GM23338 (cell line): ENCODE measurements at regions not wholly inside any gene's neighbourhood (a gene's known extent, or its start where the extent isn't known, plus 50 kb on each side); places are given as distances from the start of the nearest gene placed in this dataset.
"Not testable (repeated sequence)": the region's sequence is repeated elsewhere in the genome, so short reads cannot be mapped to it uniquely, and the experiment has no call there.

ENCODE experiments used
- ATAC-seq: fragments of 200-7000 bp; cut with Tn5 transposase; 3 replicates; pipeline ENCODE4 v1.9.1; 2020
- DNase-seq: peaks from one replicate; pipeline ENCODE4 v3.0.0-alpha.2; 2015; ENCODE audit warnings: low spot score
- H2AFZ ChIP-seq: fragments of 200-600 bp; sonication (generic); 2 replicates; pipeline ENCODE4 v1.8.0; 2016; ENCODE audit warnings: antibody characterized with exemption, mild to moderate bottlenecking, moderate library complexity
- H3F3A ChIP-seq: fragments of 200-600 bp; sonication (generic); replicated peaks from 2 replicates; pipeline ENCODE4 v1.8.0; 2017; ENCODE audit warnings: antibody characterized with exemption, mixed run types, low read depth
- H3K27ac ChIP-seq: fragments of 200-600 bp; sonication (generic); 2 replicates; pipeline ENCODE4 v1.6.1; 2016; ENCODE audit warnings: low read depth
- H3K27me3 ChIP-seq: fragments of 200-600 bp; sonication (generic); 2 replicates; pipeline ENCODE4 v1.8.0; 2016; ENCODE audit warnings: mild to moderate bottlenecking, mixed run types, moderate library complexity; ENCODE audit not compliant: insufficient read depth
- H3K36me3 ChIP-seq: fragments of 200-600 bp; sonication (generic); 2 replicates; pipeline ENCODE4 v1.8.0; 2016; ENCODE audit warnings: mild to moderate bottlenecking; ENCODE audit not compliant: insufficient read depth
- H3K4me1 ChIP-seq: fragments of 200-600 bp; sonication (generic); 2 replicates; pipeline ENCODE4 v1.8.0; 2016; ENCODE audit warnings: mild to moderate bottlenecking, moderate library complexity; ENCODE audit not compliant: insufficient read depth
- H3K4me2 ChIP-seq: fragments of 200-600 bp; sonication (generic); 2 replicates; pipeline ENCODE4 v1.7.1; 2017; ENCODE audit warnings: mixed run types
- H3K4me3 ChIP-seq: fragments of 200-600 bp; sonication (generic); 2 replicates; pipeline ENCODE4 v1.6.1; 2016; ENCODE audit warnings: mixed run types
- H3K79me2 ChIP-seq: fragments of 200-600 bp; sonication (generic); replicated peaks from 2 replicates; pipeline ENCODE4 v1.8.0; 2017; ENCODE audit warnings: mild to moderate bottlenecking; ENCODE audit not compliant: insufficient read depth
- H3K9me2 ChIP-seq: fragments of 200-600 bp; sonication (generic); 2 replicates; pipeline ENCODE4 v1.8.0; 2017; ENCODE audit not compliant: insufficient read depth
- H4K20me1 ChIP-seq: fragments of 200-600 bp; sonication (generic); replicated peaks from 2 replicates; pipeline ENCODE4 v1.8.0; 2017; ENCODE audit warnings: mild to moderate bottlenecking; ENCODE audit not compliant: insufficient read depth
- H3K27ac Mint-ChIP-seq: 2 replicates; pipeline ENCODE4 v1.8.0; 2020; ENCODE audit warnings: inconsistent platforms, mild to moderate bottlenecking, moderate library complexity, mixed read lengths
- H3K27me3 Mint-ChIP-seq: 3 replicates; pipeline ENCODE4 v1.8.0; 2022; ENCODE audit warnings: low read depth, mild to moderate bottlenecking, moderate library complexity, mixed read lengths, inconsistent platforms; ENCODE audit not compliant: insufficient read depth, poor library complexity
- H3K36me3 Mint-ChIP-seq: 3 replicates; pipeline ENCODE4 v1.8.0; 2021; ENCODE audit warnings: low read depth, mild to moderate bottlenecking, inconsistent platforms, moderate library complexity, mixed read lengths
- H3K4me1 Mint-ChIP-seq: 3 replicates; pipeline ENCODE4 v1.8.0; 2020; ENCODE audit warnings: mild to moderate bottlenecking, inconsistent platforms, mixed read lengths
- H3K4me3 Mint-ChIP-seq: 3 replicates; pipeline ENCODE4 v1.8.0; 2021; ENCODE audit warnings: moderate library complexity, mild to moderate bottlenecking, inconsistent platforms, mixed read lengths
- H3K9me3 Mint-ChIP-seq: 3 replicates; pipeline ENCODE4 v1.8.0; 2020; ENCODE audit warnings: moderate library complexity, mild to moderate bottlenecking, inconsistent platforms, mixed read lengths
- JUNB ChIP-seq: IDR thresholded peaks from one replicate; pipeline ENCODE4 v1.6.1; 2016; ENCODE audit warnings: antibody characterized with exemption; ENCODE audit not compliant: unreplicated experiment
- STAT1 ChIP-seq: IDR thresholded peaks from one replicate; pipeline ENCODE4 v1.6.1; 2016; ENCODE audit warnings: antibody characterized with exemption; ENCODE audit not compliant: unreplicated experiment
- TF ChIP-seq, protein P1 (sequence below), 2 experiments: fragments of 200-600 bp in 1 of 2; sonication (generic) in 1 of 2; conservative IDR thresholded peaks; 2 replicates each; pipeline versions ENCODE4 v1.5.1 to v1.6.1; 2016 to 2017; ENCODE audit warnings: antibody characterized with exemption in 2 of 2, low read depth in 2 of 2, mild to moderate bottlenecking in 2 of 2, moderate library complexity in 1 of 2

GRCh38 chr15:96491066-96491699 lies 160.7 kb downstream of the NR2F2 start:
- ATAC-seq, H3K79me2 ChIP-seq, DNase-seq, H3K27ac ChIP-seq, H3K36me3 Mint-ChIP-seq, H3K27ac Mint-ChIP-seq, H3K4me3 Mint-ChIP-seq, H3K27me3 Mint-ChIP-seq, H3F3A ChIP-seq, H3K4me1 ChIP-seq, H3K36me3 ChIP-seq, H3K9me3 Mint-ChIP-seq, H3K4me1 Mint-ChIP-seq, H3K9me2 ChIP-seq, H2AFZ ChIP-seq, H4K20me1 ChIP-seq: not testable (repeated sequence)
- Histone ChIP-seq H3K27me3 (peaks cover 10% of the 10 kb centered on the region), H3K4me2 (peak overlapping the region; percentile 78; the same call in 1 of the 2 replicates), H3K4me3 (peak overlapping the region; percentile 61; the same call in 1 of the 2 replicates)

DNA sequence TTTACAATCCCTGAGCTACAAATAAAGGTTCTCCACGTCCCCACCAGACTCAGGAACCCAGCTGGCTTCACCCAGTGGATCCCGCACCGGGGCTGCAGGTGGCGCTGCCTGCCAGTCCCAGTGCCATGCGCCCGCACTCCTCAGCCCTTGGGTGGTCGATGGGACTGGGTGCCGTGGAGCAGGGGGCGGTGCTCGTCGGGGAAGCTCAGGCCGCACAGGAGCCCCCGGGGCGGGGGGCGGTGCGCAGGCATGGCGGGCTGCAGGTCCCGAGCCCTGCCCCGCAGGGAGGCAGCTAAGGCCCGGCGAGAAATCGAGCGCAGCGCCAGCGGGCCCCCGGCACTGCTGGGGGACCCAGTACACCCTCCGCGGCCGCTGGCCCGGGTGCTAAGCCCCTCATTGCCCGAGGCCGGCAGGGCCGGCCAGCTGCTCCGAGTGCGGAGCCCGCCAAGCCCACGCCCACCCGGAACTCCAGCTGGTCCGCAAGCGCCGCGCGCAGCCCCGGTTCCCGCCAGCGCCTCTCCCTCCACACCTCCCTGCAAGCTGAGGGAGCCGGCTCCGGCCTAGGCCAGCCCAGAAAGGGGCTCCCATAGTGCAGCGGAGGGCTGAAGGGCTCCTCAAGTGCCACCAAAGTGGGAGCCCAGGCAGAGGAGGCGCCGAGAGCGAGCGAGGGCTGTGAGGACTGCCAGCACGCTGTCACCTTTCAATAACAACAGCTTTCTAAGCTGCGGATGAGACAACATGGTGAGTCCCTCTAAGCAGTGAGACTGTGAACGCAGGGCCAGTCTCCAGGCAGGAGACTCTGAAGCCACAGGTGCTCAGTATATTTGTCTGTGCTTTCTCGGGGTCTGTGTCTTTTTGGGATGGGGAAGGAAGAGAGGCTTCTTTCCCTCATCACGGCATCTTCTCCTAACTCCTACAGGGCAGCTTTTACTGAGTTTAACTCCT lies 161.5 kb downstream of the NR2F2 start:
- not testable (repeated sequence) for H3F3A ChIP-seq, H3K9me2 ChIP-seq, H3K36me3 ChIP-seq, H3K79me2 ChIP-seq, H3K4me1 ChIP-seq, H3K27me3 Mint-ChIP-seq, H3K4me1 Mint-ChIP-seq, H3K36me3 Mint-ChIP-seq, H3K4me3 Mint-ChIP-seq, H3K27ac Mint-ChIP-seq, H3K9me3 Mint-ChIP-seq, H3K27ac ChIP-seq, H4K20me1 ChIP-seq
- peaks cover 10% of the 10 kb centered on the region for H3K27me3 ChIP-seq
- peak overlapping the region; percentile 61 for H3K4me3 ChIP-seq
- H3K4me2 ChIP-seq = peak overlapping the region; percentile 78
- peak overlapping the region; percentile 96 for H2AFZ ChIP-seq
- TF ChIP-seq, protein P1, sequence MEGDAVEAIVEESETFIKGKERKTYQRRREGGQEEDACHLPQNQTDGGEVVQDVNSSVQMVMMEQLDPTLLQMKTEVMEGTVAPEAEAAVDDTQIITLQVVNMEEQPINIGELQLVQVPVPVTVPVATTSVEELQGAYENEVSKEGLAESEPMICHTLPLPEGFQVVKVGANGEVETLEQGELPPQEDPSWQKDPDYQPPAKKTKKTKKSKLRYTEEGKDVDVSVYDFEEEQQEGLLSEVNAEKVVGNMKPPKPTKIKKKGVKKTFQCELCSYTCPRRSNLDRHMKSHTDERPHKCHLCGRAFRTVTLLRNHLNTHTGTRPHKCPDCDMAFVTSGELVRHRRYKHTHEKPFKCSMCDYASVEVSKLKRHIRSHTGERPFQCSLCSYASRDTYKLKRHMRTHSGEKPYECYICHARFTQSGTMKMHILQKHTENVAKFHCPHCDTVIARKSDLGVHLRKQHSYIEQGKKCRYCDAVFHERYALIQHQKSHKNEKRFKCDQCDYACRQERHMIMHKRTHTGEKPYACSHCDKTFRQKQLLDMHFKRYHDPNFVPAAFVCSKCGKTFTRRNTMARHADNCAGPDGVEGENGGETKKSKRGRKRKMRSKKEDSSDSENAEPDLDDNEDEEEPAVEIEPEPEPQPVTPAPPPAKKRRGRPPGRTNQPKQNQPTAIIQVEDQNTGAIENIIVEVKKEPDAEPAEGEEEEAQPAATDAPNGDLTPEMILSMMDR (conservative IDR thresholded peaks at IDR 0.05; ENCODE audit: low read depth in 2 of 2) = peak; percentile 49 to 69
- ATAC-seq (peak; percentile 77), DNase-seq (peak; percentile 28)

- no peaks in the 10 kb centered on the region; the same call in 2 of the 3 replicates for H3K9me3 Mint-ChIP-seq
- Histone ChIP-seq H3F3A (no peaks in the 10 kb centered on the region), H3K36me3 (no peaks in the 10 kb centered on the region), H3K4me1 (peaks cover 5% of the 10 kb centered on the region), H2AFZ (no peak overlapping the region), H3K79me2 (no peaks in the 10 kb centered on the region), H3K4me3 (no peak overlapping the region), H3K27me3 (peaks cover 10% of the 10 kb centered on the region), H3K9me2 (no peaks in the 10 kb centered on the region), H4K20me1 (no peaks in the 10 kb centered on the region; the same call in 1 of the 2 replicates), H3K27ac (no peak overlapping the region), H3K4me2 (no peak overlapping the region)
- peaks cover 5% of the 10 kb centered on the region for H3K27me3 Mint-ChIP-seq
- no peak overlapping the region for H3K4me3 Mint-ChIP-seq
- TF ChIP-seq STAT1 (no peak), JUNB (no peak)
- DNase-seq = no peak
- no peaks in the 10 kb centered on the region for H3K4me1 Mint-ChIP-seq
- no peak for ATAC-seq
- no peak overlapping the region for H3K27ac Mint-ChIP-seq
- no peaks in the 10 kb centered on the region for H3K36me3 Mint-ChIP-seq
Observed at GRCh38 chr15:96494505-96494904, 164.0 kb downstream of the NR2F2 start.
